Psoas muscle (tissue), 7 donors: ENCODE measurements at regions not wholly inside any gene's neighbourhood (a gene's known extent, or its start where the extent isn't known, plus 50 kb on each side); places are given as distances from the start of the nearest gene placed in this dataset.

Experiments used
- ATAC-seq, 4 donors: fragments of 200-7000 bp; cut with Tn5 transposase; one replicate each; pipeline ENCODE4 v1.9.1; 2020; ENCODE audit warnings: moderate library complexity in 3 of 4, mild to moderate bottlenecking in 2 of 4
- DNase-seq, 2 donors: peaks; one replicate each; pipeline ENCODE4 v3.0.0-alpha.2; 2020
- H3K27ac ChIP-seq: fragments of 200-600 bp; one replicate; pipeline ENCODE4 v1.8.0; 2022
- H3K27me3 ChIP-seq, 3 donors: fragments of 200-600 bp in 1 of 3; one replicate each; pipeline versions ENCODE4 v1.6.1 to v1.8.0; 2013 to 2022; ENCODE audit warnings: low read length in 2 of 3, mild to moderate bottlenecking in 2 of 3, moderate library complexity in 1 of 3; ENCODE audit not compliant: insufficient read depth in 3 of 3
- H3K36me3 ChIP-seq, 2 donors: fragments of 200-600 bp in 1 of 2; one replicate each; pipeline versions ENCODE4 v1.6.1 to v1.8.0; 2013 to 2022; ENCODE audit warnings: low read depth in 1 of 2, mild to moderate bottlenecking in 1 of 2, moderate library complexity in 1 of 2; ENCODE audit not compliant: insufficient read depth in 1 of 2
- H3K4me1 ChIP-seq: fragments of 200-600 bp; one replicate; pipeline ENCODE4 v1.8.0; 2022
- H3K4me3 ChIP-seq: fragments of 200-600 bp; one replicate; pipeline ENCODE4 v1.8.0; 2022; ENCODE audit warnings: mild to moderate bottlenecking
- H3K9me3 ChIP-seq: fragments of 200-600 bp; one replicate; pipeline ENCODE4 v1.8.0; 2022
- WGBS, 3 donors: extraction: QIAGEN DNeasy Blood & Tissue Kit; methylation state at CpG; one replicate each; pipeline versions ENCODE4 v1.1.6 to v1.1.7; 2013; 5-methylcytosine and 5-hydroxymethylcytosine counted together
- intact Hi-C, 2 donors: fragments of 100-400 bp; cut with DNase I; formaldehyde crosslinking; loops; one replicate each; pipeline versions ENCODE4 v1.11.0 to v1.14.2; 2022
- TF ChIP-seq, protein P1 (sequence below): fragments of 200-600 bp; IDR thresholded peaks from one replicate; pipeline ENCODE4 v1.8.0; 2022; ENCODE audit warnings: antibody characterized with exemption
- donor health status: healthy with polysubstance abuse.
- donor health status: DM: no; HTN: no; CAD: no; lungs with moderate emphysema.
- donor health status: Bipolar disorder and iron deficiency.
- donor health status: healthy.
- donor health status: DM: yes; HTN: yes; CAD: no.
- donor health status: DM: no; HTN: no; CAD: no.
- donor health status: DM: yes; HTN: yes; CAD: no.

DNA sequence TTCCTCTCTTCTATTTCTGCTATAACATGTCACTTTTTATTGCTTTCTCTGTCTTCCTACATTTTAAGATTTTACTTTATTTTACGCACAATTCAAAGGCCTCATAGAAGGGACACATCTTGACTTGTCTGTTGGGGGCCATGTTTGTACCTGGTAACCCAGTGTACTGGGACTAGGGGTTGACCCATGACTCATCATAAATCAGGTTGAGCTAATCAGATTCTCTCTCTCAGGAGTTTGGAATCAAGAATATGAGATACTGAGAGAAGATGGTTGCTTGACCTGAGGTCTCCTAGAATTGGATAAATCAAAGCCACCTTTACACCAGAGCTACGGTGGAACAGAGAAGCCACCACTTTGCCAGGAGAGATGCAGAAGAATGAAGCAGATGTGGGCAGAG, 153.0 kb downstream of the UXS1 start:
- Histone ChIP-seq H3K4me1 (peaks cover 5% of the 10 kb centered on the region), H3K27ac (no peak overlapping the region), H3K36me3 (no peaks in the 10 kb centered on the region), H3K4me3 (no peak overlapping the region), H3K9me3 (no peaks in the 10 kb centered on the region), H3K27me3 (no peaks in the 10 kb centered on the region)
- DNase-seq, result no peak
- TF ChIP-seq, protein P1, sequence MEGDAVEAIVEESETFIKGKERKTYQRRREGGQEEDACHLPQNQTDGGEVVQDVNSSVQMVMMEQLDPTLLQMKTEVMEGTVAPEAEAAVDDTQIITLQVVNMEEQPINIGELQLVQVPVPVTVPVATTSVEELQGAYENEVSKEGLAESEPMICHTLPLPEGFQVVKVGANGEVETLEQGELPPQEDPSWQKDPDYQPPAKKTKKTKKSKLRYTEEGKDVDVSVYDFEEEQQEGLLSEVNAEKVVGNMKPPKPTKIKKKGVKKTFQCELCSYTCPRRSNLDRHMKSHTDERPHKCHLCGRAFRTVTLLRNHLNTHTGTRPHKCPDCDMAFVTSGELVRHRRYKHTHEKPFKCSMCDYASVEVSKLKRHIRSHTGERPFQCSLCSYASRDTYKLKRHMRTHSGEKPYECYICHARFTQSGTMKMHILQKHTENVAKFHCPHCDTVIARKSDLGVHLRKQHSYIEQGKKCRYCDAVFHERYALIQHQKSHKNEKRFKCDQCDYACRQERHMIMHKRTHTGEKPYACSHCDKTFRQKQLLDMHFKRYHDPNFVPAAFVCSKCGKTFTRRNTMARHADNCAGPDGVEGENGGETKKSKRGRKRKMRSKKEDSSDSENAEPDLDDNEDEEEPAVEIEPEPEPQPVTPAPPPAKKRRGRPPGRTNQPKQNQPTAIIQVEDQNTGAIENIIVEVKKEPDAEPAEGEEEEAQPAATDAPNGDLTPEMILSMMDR, result no peak
- intact Hi-C loops, result loop anchor here in 1 of 2 donors (5.0 kb wide), 1 partner anchor 1746 kb away; no protein-coding TSS in a partner anchor
- 84 to 90% (median 88%) methylated on average over 2 of the region's 2 CpGs for WGBS, 3 donors
- no peak for ATAC-seq

DNA sequence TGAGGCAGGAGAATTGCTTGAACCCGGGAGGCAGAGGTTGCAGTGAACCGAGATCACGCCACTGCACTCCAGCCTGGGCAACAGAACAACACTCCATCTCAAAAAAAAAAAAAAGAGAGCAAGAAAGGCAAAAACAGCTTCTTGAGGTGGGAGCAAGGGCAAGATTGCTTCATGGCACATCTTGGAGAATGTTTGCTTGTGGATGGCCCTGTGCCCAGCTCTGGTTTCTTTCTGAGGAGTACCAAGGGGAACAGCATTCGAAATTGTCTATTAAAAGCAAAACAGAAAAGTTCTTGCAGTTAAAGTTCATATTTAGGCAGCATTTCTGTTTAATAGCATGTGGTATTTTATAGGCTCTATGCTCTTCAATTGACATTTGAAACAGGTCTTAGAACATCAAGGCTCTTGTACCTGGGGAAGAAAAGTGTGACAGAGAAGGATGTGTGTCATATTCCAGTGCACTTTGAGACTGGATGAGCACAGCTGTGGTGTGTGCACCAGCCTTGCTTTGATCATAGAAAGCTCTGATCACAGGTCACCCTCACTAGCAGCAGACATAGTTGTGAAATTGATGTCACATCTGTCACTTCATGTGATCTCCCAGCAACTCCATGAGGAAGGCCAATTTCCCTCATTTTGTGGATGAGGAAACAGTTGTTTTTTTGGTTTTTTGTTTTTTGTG, 154.3 kb downstream of the UXS1 start:
- intact Hi-C loops, result loop anchor here in 1 of 2 donors (5.0 kb wide), 1 partner anchor 1748 kb away; no protein-coding TSS in a partner anchor
- ATAC-seq (no peak), DNase-seq (no peak)
- Histone ChIP-seq H3K27ac (no peak overlapping the region), H3K9me3 (no peaks in the 10 kb centered on the region), H3K36me3 (no peaks in the 10 kb centered on the region), H3K27me3 (no peaks in the 10 kb centered on the region), H3K4me1 (peaks cover 5% of the 10 kb centered on the region), H3K4me3 (no peak overlapping the region)
- TF ChIP-seq, protein P1, result no peak
- WGBS, 3 donors, result 92 to 100% (median 93%) methylated on average over 4 of the region's 4 CpGs

DNA sequence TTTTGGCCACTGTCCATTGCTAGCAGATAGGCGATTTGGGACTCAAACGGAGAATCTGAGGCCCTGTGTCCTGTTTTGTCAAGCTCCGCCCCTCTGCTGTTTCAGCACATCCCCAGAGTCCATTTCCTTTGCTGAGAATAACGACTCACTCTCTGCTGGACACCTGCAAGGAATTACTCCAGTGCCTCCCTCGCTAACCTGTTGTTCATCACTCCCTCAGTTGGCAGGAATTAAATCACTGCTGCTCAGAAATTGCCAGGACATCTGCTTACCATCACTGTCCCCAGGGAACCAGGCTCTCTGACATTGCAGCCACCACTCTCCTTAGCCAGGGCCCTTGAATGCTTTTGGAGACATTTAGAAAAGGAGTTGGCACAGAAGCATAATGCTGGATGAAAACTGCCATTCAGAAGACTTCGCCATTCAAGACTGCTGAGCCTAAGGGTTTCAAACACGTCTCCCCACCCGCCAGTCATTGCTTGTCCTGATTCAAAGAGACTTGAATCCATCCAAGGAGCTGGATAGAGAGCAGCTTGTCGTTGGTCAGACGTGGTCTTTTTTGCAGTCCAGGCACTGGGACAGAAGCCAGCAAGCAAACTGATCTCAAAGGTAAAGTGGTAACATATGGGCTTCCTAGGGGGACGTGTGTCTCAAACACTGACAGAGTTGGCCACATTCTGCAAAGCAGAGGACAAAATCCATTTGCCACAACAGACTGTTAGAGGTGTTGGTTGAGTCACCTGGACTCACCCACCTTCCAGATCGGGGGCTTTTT, 155.3 kb downstream of the UXS1 start:
- WGBS, 3 donors, result 45 to 59% (median 55%) methylated on average over 12 of the region's 12 CpGs
- ATAC-seq, result no peak
- H3K27ac ChIP-seq, result no peak overlapping the region

DNA sequence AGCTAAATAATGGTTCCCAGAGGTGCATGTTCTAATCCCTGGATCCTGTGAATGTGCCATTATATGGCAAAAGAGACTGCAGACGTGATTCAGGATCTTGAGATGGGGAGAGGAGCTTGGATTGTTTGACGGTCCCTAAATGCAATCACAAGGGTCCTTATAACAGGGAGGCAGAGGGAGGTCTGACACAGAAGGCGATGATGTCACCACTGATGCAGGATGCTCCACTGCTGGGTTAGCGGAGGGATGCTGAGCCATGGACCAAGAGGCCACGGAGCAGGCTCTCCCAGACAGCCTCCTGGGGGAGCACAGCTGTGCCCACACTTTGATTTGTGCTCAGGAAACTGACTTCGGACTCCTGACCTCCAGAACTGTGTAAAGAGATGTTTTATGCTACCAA, 156.2 kb downstream of the UXS1 start:
- Histone ChIP-seq H3K4me1 (peaks cover 5% of the 10 kb centered on the region), H3K27me3 (no peaks in the 10 kb centered on the region), H3K9me3 (no peaks in the 10 kb centered on the region), H3K27ac (no peak overlapping the region), H3K36me3 (no peaks in the 10 kb centered on the region), H3K4me3 (no peak overlapping the region)
- DNase-seq, result no peak
- TF ChIP-seq, protein P1, result no peak
- intact Hi-C loops, result no loop called here
- 87 to 90% (median 88%) methylated on average over 6 of the region's 6 CpGs for WGBS, 3 donors
- ATAC-seq, result no peak

More for the DNA sequence above, 155.3 kb downstream of the UXS1 start:
- H3K27me3 ChIP-seq, result no peaks in the 10 kb centered on the region
- no peak overlapping the region for H3K4me3 ChIP-seq
- peaks cover 5% of the 10 kb centered on the region for H3K4me1 ChIP-seq
- DNase-seq, result no peak
- TF ChIP-seq, protein P1, result no peak
- intact Hi-C loops, result no loop called here
- H3K36me3 ChIP-seq, result no peaks in the 10 kb centered on the region
- no peaks in the 10 kb centered on the region for H3K9me3 ChIP-seq
